ENCODE measurements at regions not wholly inside any gene's neighbourhood (a gene's known extent, or its start where the extent isn't known, plus 50 kb on each side); places are given as distances from the start of the nearest gene placed in this dataset.

DNA sequence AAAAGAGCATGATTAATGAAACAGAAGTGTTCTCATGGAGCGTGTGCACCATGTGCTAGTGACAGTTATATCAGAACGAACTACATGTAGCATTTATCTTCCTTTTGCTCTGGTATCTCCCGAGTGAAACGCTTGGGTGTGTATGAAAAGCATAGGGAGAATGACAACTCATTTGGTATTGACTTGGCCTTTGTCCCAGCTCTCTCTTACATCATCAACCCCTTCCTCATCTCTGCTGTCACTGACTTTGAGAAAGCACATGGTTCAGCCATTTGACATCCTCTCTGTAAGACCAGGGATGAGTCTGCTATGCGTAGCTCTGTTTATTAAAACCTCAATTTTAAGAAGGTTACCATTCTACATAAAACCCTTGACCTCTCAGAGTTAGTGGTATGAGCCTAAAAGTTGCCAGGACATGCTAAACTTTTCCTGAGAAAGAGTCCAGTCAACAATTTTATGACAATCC is 201.0 kb downstream of the NRIP1 start:
- Histone ChIP-seq H3K27ac (peak overlapping the region in 3 of 5 donors; percentile 3 to 35 (median 24)), H3K36me3 (no peaks in the 10 kb centered on the region), H3K4me1 (peaks cover 0 to 30% (median 16%) of the 10 kb centered on the region in 4 donors), H3K4me3 (no peak overlapping the region), H3K9me3 (no peaks in the 10 kb centered on the region), H3K27me3 (no peaks in the 10 kb centered on the region)
- DNase-seq: no peak
- no peak for TF ChIP-seq EP300 (IDR thresholded peaks at IDR 0.05)
- TF ChIP-seq POLR2A (IDR thresholded peaks at IDR 0.05): no peak
- TF ChIP-seq, protein P1, sequence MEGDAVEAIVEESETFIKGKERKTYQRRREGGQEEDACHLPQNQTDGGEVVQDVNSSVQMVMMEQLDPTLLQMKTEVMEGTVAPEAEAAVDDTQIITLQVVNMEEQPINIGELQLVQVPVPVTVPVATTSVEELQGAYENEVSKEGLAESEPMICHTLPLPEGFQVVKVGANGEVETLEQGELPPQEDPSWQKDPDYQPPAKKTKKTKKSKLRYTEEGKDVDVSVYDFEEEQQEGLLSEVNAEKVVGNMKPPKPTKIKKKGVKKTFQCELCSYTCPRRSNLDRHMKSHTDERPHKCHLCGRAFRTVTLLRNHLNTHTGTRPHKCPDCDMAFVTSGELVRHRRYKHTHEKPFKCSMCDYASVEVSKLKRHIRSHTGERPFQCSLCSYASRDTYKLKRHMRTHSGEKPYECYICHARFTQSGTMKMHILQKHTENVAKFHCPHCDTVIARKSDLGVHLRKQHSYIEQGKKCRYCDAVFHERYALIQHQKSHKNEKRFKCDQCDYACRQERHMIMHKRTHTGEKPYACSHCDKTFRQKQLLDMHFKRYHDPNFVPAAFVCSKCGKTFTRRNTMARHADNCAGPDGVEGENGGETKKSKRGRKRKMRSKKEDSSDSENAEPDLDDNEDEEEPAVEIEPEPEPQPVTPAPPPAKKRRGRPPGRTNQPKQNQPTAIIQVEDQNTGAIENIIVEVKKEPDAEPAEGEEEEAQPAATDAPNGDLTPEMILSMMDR (IDR thresholded peaks at IDR 0.05): no peak
- TF ChIP-seq POLR2AphosphoS5 (IDR thresholded peaks at IDR 0.05): no peak
- intact Hi-C loops (cut with DNase I; ENCODE audit: low total_unique reads): loop anchor here (5.0 kb wide), 1 partner anchor 624 kb away; no protein-coding TSS in a partner anchor
- WGBS, 5 donors: 66 to 75% (median 73%) methylated on average over 5 of the region's 5 CpGs

DNA sequence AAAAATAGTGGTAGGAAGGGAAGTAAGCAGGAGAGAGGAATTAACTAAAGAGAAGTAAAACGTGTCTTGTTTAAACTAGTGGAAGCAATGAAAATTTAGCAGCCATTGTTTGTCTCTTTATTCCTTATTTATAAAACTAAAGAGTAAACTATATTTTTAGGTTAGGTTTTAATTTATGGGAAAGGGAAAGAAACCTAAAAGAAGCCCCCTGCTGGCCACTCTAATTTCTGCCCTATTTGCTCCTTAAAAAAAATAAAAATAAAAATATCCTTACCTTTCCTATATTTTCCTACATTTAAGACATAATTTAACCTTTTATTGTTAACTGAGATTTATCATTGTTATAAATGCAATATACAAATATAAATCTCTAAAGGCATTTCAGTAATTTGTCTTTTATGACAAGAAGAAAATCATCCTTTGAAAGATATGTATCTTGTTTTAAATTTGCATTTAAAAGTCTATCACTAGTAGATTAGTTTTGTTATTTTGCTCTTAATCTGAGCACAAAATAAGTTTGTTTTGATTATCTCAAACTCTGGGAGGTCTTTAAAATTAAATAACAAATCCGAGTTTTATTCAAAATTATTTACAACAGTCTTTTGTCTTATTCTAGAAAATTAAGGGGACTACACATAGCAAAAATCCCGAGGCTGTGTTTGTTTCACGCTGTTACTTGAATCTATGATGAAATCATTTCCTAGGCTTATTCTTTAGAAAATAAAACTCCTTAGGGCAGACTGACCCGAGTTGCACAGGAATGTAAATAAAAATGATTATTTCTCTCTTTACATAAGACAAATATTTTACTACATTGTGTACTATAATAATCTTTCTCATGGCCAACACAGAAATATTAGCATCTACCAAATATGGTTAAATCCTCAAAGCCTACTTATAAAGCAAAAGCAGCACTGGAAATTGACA is 201.7 kb downstream of the NRIP1 start:
- no peak overlapping the region for H3K27ac ChIP-seq
- no peaks in the 10 kb centered on the region for H3K27me3 ChIP-seq
- H3K9me3 ChIP-seq: no peaks in the 10 kb centered on the region
- no peak overlapping the region for H3K4me3 ChIP-seq
- no peaks in the 10 kb centered on the region for H3K36me3 ChIP-seq
- 27 to 40% (median 32%) methylated on average over 5 of the region's 5 CpGs for WGBS, 5 donors
- intact Hi-C loops (cut with DNase I; ENCODE audit: low total_unique reads): loop anchor here (5.0 kb wide), 1 partner anchor 624 kb away; no protein-coding TSS in a partner anchor
- no peak for TF ChIP-seq POLR2A (IDR thresholded peaks at IDR 0.05)
- TF ChIP-seq, protein P1 (IDR thresholded peaks at IDR 0.05): peak in 4 of 7 experiments; percentile 7 to 65 (median 48)
- H3K4me1 ChIP-seq: peaks cover 0 to 29% (median 13%) of the 10 kb centered on the region in 4 donors
- DNase-seq: no peak

DNA sequence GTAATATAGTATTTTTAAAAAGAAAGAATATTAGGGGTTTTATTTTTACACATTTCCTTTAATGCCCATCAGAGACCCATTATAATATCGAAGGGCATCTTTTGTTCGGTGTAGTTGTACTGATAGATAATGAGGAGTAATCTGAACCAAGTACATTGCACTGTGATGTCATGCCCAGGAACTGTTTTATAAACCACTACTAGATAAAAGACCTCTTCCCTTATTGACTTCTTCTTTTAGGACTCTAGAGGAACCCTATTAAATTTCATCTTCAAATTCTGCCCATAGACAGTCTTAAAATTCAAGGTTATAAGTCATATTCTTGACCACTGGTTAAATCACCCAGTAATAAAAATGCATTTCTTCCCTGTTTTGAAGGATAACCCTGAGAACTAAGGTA is 206.5 kb downstream of the NRIP1 start:
- no peak for DNase-seq
- Histone ChIP-seq H3K4me3 (no peak overlapping the region), H3K9me3 (no peaks in the 10 kb centered on the region), H3K4me1 (no peaks in the 10 kb centered on the region), H3K36me3 (no peaks in the 10 kb centered on the region), H3K27ac (no peak overlapping the region), H3K27me3 (no peaks in the 10 kb centered on the region)
- intact Hi-C loops (cut with DNase I; ENCODE audit: low total_unique reads): no loop called here
- TF ChIP-seq, protein P1 (IDR thresholded peaks at IDR 0.05): no peak
- TF ChIP-seq EP300 (IDR thresholded peaks at IDR 0.05) (no peak), POLR2A (IDR thresholded peaks at IDR 0.05) (no peak), POLR2AphosphoS5 (IDR thresholded peaks at IDR 0.05) (no peak)
- 85 to 95% (median 91%) methylated on average over 2 of the region's 2 CpGs for WGBS, 5 donors

DNA sequence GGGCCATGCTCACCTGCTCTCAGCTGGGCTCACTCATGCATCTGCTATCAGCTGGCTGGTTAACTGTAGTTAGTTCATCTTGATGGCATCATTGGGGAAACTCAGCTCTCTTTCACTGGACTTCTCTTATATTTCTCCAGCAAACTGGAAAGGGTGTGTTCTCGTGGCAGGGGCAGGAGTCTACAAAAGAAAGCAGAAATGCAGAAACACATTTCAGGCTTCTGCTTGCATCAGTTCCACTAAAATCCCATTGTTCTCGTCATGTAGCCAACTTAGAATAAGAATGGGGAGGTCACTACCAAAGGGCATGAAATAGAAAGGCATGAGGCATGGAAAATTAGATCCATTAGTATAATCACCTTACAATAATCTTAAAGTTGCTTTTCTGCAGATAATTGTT is 207.3 kb downstream of the NRIP1 start:
- intact Hi-C loops (cut with DNase I; ENCODE audit: low total_unique reads): no loop called here
- Histone ChIP-seq H3K9me3 (no peaks in the 10 kb centered on the region), H3K27ac (no peak overlapping the region), H3K4me3 (no peak overlapping the region), H3K27me3 (no peaks in the 10 kb centered on the region), H3K36me3 (no peaks in the 10 kb centered on the region), H3K4me1 (no peaks in the 10 kb centered on the region)
- no peak for DNase-seq
- no peak for TF ChIP-seq EP300 (IDR thresholded peaks at IDR 0.05)
- TF ChIP-seq, protein P1 (IDR thresholded peaks at IDR 0.05): no peak
- no peak for TF ChIP-seq POLR2AphosphoS5 (IDR thresholded peaks at IDR 0.05)
- no peak for TF ChIP-seq POLR2A (IDR thresholded peaks at IDR 0.05)
- 79 to 88% (median 82%) methylated on average over 2 of the region's 2 CpGs for WGBS, 5 donors
